ENCODE measurements at regions not wholly inside any gene's neighbourhood (a gene's known extent, or its start where the extent isn't known, plus 50 kb on each side); places are given as distances from the start of the nearest gene placed in this dataset.

- Histone ChIP-seq H3K4me3 (ENCODE audit: low read depth, low read length) (no peak overlapping the region), H3K27me3 (ENCODE audit: control insufficient read depth, insufficient read depth, low read length) (no peaks in the 10 kb centered on the region), H3K9me3 (ENCODE audit: control insufficient read depth, low read length) (no peaks in the 10 kb centered on the region), H3K9ac (no peak overlapping the region), H3K4me1 (no peaks in the 10 kb centered on the region), H3K27ac (no peak overlapping the region), H3K79me2 (no peaks in the 10 kb centered on the region), H3K4me2 (ENCODE audit: low read length) (no peak overlapping the region), H3K36me3 (ENCODE audit: control insufficient read depth, insufficient read depth, low read length) (no peaks in the 10 kb centered on the region), H2AFZ (no peak overlapping the region)
- no peak for TF ChIP-seq CTCF (IDR thresholded peaks at IDR 0.05)
These were observed 1666.1 kb downstream of the SLITRK1 start for GRCh38 chr13:82216165-82216564.

- Histone ChIP-seq H3K27ac (no peak overlapping the region), H3K36me3 (ENCODE audit: control insufficient read depth, insufficient read depth, low read length) (no peaks in the 10 kb centered on the region), H3K4me2 (ENCODE audit: low read length) (no peak overlapping the region), H3K9ac (no peak overlapping the region), H3K9me3 (ENCODE audit: control insufficient read depth, low read length) (no peaks in the 10 kb centered on the region), H3K4me1 (no peaks in the 10 kb centered on the region), H2AFZ (no peak overlapping the region), H3K27me3 (ENCODE audit: control insufficient read depth, insufficient read depth, low read length) (no peaks in the 10 kb centered on the region), H3K4me3 (ENCODE audit: low read depth, low read length) (no peak overlapping the region), H3K79me2 (no peaks in the 10 kb centered on the region)
- TF ChIP-seq CTCF (IDR thresholded peaks at IDR 0.05), result no peak
These were observed 1667.9 kb downstream of the SLITRK1 start for GRCh38 chr13:82214341-82214740.

- TF ChIP-seq CTCF (IDR thresholded peaks at IDR 0.05), result no peak
- no peak overlapping the region for H3K4me2 ChIP-seq (ENCODE audit: low read length)
- H3K79me2 ChIP-seq, result no peaks in the 10 kb centered on the region
- H3K27ac ChIP-seq, result no peak overlapping the region
- no peaks in the 10 kb centered on the region for H3K36me3 ChIP-seq (ENCODE audit: control insufficient read depth, insufficient read depth, low read length)
- H3K4me3 ChIP-seq (ENCODE audit: low read depth, low read length), result no peak overlapping the region
- no peak overlapping the region for H3K9ac ChIP-seq
- H3K4me1 ChIP-seq, result no peaks in the 10 kb centered on the region
- no peaks in the 10 kb centered on the region for H3K27me3 ChIP-seq (ENCODE audit: control insufficient read depth, insufficient read depth, low read length)
- H2AFZ ChIP-seq, result no peak overlapping the region
- H3K9me3 ChIP-seq (ENCODE audit: control insufficient read depth, low read length), result no peaks in the 10 kb centered on the region
These were observed 1676.0 kb downstream of the SLITRK1 start for GRCh38 chr13:82206241-82206640.

- H3K4me2 ChIP-seq (ENCODE audit: low read length), result no peak overlapping the region
- H3K9me3 ChIP-seq (ENCODE audit: control insufficient read depth, low read length), result no peaks in the 10 kb centered on the region
- H2AFZ ChIP-seq, result no peak overlapping the region
- H3K4me1 ChIP-seq, result no peaks in the 10 kb centered on the region
- no peak overlapping the region for H3K27ac ChIP-seq
- TF ChIP-seq CTCF (IDR thresholded peaks at IDR 0.05), result no peak
- H3K9ac ChIP-seq, result no peak overlapping the region
- no peaks in the 10 kb centered on the region for H3K36me3 ChIP-seq (ENCODE audit: control insufficient read depth, insufficient read depth, low read length)
- no peak overlapping the region for H3K4me3 ChIP-seq (ENCODE audit: low read depth, low read length)
- no peaks in the 10 kb centered on the region for H3K27me3 ChIP-seq (ENCODE audit: control insufficient read depth, insufficient read depth, low read length)
- no peaks in the 10 kb centered on the region for H3K79me2 ChIP-seq
These were observed 1679.9 kb downstream of the SLITRK1 start for GRCh38 chr13:82202398-82202797.

- Histone ChIP-seq H3K4me3 (ENCODE audit: low read depth, low read length) (no peak overlapping the region), H3K9ac (no peak overlapping the region), H3K36me3 (ENCODE audit: control insufficient read depth, insufficient read depth, low read length) (no peaks in the 10 kb centered on the region), H3K4me2 (ENCODE audit: low read length) (no peak overlapping the region), H3K79me2 (no peaks in the 10 kb centered on the region), H3K27me3 (ENCODE audit: control insufficient read depth, insufficient read depth, low read length) (no peaks in the 10 kb centered on the region), H3K4me1 (no peaks in the 10 kb centered on the region), H3K9me3 (ENCODE audit: control insufficient read depth, low read length) (no peaks in the 10 kb centered on the region), H3K27ac (no peak overlapping the region), H2AFZ (no peak overlapping the region)
- TF ChIP-seq CTCF (IDR thresholded peaks at IDR 0.05), result no peak
These were observed 1686.2 kb downstream of the SLITRK1 start for GRCh38 chr13:82196087-82196486.
